SIG-M5 treated with dmso at 0.1 percent for 504 hours (cell line): ENCODE measurements at regions not wholly inside any gene's neighbourhood (a gene's known extent, or its start where the extent isn't known, plus 50 kb on each side); places are given as distances from the start of the nearest gene placed in this dataset.
"Not testable (repeated sequence)": the region's sequence is repeated elsewhere in the genome, so short reads cannot be mapped to it uniquely, and the experiment has no call there.

Experiments used
- DNase-seq: peaks from one replicate; lab custom pipeline; 2025; ENCODE audit not compliant: unreplicated experiment; lab: John Stamatoyannopoulos, UW

- DNase-seq: no peak
Observed at GRCh38 chr1:38613996-38614395, 245.6 kb downstream of the RRAGC start.

DNA sequence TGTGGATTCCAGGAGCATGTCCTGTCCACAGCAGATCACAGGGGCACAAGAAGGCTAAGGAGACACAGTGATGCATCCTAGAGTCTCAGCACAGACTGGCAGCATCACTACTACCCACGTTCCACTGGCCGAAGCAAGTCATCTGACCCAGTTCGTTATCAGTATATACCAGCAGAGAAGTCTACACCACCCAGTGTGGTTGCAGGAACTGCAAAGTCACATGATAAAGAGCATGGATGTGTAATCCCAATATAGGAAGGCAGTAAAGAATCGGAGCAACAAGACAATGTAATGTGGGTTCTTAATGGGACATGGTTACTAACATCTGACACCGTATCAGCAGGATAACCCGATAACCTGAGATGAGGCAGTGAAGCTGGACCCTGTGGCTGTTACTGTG lies 246.6 kb downstream of the RRAGC start:
- no peak for DNase-seq

DNA sequence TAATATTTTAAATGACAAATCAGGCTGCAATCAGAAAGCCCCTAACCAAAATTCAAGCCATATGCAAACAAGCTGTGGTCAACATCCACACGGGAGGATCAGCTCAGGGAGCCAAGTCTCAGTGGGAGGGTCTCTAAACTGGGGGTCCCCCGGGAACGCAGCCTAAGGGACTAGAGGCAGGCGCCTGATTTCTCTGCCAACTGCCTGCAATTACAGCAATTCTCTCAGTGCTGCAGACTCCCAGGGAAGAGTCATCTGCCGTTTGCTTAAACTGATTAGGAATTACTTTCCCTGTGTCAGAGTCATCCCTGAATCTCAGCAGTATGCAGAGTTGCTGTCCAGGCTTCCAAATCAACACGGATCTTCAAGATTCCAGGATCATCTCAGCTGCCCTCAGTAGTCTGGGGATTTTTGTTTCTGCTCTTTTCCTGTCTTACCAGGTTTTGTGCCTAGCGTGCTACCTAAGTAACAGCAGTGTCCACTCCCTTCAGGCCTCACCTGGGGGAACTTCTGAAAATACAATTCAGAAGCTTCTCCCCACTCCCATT lies 247.8 kb downstream of the RRAGC start:
- no peak for DNase-seq

DNA sequence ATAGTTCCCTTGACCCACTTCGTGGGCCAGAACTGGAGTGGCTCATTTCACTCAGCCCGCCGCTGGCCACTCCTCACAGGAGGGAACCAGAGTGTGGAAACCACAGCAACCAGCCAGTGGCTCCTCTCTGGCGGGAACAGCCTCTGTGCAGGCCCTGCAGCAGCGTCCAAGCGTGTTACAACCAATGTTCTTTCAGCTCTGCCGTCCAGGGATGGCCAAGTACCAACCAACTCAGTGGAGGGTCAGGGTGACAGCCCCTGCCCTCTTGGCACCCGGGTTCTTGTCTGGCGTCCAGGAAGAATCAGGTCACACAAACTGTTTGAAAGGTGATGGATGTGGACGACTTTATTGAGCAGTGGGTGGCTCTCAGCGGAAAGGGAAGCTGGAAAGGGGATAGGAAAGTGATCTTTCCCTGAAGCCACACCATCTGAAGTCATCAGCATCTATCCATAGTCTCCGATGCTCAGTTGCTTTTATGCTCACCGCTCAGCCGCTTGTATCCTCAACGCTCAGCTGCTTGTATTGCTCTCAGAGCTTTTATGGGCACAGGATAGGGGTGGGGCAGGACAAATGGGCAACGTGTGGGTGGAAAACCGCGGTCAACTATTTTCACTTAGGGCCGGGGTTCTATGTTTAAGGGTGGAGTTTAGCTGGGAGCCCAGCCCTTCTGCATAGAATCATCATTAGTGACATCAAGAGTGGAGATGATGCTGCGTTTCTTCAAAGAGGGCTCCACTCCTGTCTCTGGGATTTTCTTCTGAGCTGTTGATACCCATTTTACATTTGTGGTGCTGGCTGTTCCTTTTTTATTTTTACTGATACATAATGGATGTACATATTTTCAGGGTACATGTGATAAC lies 250.2 kb downstream of the RRAGC start:
- DNase-seq: no peak

DNA sequence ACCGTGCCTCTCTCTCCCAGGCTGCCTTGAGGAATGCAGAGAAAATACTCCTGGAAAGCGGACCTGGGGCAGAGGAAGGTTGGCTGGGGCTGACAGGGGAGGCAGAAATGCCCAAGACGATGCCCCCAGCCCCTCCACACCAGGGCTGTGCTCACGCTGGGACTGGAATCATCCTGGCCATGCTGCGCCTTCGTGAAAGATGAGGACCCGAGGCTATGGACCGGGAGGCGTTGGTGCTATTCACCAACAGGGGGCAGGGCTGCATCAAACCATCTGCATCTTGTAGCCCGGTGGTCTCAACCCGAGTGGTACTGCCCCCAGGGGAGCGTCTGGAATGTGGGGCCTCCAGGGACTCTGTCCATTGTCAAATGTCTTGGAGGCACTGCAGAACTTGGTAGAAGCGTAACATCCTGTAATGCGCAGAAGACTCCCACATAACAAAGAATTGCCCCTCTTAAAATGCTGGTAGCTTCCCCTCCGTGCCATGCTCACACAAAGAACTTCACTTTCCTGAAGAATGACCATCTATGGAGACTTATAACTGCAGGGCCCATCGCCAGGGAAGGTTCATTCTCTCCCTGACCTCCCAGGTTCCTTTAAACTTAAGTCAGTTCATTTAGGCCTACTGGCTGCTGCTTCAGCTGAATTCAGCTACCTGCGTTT lies 251.2 kb downstream of the RRAGC start:
- peak; percentile 26 for DNase-seq

- DNase-seq: no peak
Observed at GRCh38 chr1:38607526-38607925, 252.0 kb downstream of the RRAGC start.

- no peak for DNase-seq
Observed at GRCh38 chr1:38605063-38605462, 254.5 kb downstream of the RRAGC start.

DNA sequence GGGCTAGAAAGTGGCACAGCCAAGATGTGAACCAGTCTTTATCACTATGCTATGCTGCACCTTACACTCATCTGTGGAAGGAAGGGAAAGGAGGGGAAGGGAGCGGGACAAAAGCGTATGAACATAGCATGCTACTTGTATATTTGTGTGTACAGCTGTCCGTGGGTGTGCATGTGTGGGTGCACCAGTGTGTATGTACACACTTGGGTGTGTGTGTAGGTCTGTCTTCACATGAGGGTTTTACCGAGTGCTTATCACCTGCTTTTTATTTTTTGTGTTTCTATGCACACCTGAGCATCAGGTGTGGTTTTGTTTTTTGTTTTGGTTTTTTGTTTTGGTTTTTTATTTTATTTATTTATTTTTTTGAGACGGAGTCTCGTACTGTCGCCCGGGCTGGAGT lies 255.7 kb downstream of the RRAGC start:
- no peak for DNase-seq

DNA sequence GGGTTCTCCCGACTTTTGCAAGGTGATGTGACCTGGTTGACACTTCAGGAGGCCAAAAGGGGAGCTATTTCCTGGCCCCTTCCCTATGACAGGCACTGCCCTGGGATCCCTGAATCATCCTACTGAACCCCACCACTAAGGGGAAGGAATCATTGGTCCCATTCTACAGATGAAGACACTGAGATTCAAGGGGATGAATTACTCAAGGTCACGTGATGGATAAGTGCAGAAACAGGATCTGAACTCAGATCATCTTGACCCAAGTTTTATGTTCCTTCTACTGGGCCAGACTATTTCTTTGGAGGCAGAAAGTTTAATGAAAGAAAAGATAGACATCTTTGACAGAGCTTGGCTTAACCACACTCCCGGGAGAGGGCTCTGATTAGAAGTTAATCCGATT lies 258.7 kb downstream of the RRAGC start:
- DNase-seq: no peak

DNA sequence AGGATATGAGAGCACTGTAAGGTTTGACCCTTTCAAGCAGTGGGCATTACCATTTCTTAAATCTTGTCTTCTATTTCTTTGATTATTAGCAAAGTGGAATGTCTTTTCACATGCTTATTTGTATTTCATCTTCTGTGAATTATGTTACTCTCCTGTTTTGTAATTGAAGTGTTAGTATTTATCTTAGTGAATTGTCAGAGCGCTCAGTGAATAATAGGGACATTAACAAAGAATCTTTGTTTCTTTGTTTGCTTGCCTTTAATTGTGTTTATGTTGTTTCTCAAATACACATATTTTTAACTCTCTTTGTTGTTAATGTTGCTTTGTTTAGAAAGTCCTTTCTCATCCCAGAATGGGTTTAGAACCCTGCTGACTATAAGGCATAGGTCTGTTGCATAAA lies 259.3 kb downstream of the RRAGC start:
- no peak for DNase-seq

GRCh38 chr1:38598118-38598517 lies 261.5 kb downstream of the RRAGC start:
- no peak for DNase-seq

DNA sequence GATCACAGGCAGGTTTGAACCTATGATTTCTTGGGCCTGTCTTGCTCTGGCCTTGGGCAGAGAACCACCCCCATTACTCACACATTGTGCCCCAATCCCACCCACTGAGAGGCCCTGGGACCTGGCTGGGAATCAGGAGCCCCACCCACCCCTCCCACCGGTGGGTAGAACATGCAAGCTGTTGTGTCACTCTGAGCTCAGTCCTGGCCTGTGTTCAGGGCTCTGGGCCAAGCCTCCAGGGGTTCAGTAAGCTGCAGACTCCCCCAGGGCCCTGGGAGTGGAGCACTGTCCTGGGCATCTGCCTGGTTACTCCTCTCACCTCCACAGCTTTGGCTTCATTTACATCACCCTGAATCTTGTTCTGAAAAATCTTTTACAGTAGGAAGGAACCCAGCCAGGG lies 270.5 kb downstream of the RRAGC start:
- DNase-seq: no peak

DNA sequence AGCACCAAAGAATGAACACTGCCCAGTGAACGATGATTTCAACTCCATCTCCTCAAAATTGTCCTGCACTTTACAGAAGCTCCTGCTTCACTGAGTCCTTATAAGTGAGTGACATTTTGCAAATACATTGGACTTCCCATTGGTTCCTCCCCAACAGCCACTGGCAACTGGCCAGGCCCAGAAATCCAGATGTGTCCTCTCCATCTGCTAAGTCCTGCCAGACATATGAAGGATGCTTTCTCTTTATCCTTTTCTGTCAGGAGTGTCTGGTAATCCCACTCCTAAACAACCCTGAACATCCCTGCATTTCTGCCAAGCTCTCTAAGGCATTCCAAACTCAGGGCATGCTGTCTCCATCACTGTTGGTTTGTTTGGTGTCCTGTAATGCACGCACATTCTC lies 271.8 kb downstream of the RRAGC start:
- no peak for DNase-seq

DNA sequence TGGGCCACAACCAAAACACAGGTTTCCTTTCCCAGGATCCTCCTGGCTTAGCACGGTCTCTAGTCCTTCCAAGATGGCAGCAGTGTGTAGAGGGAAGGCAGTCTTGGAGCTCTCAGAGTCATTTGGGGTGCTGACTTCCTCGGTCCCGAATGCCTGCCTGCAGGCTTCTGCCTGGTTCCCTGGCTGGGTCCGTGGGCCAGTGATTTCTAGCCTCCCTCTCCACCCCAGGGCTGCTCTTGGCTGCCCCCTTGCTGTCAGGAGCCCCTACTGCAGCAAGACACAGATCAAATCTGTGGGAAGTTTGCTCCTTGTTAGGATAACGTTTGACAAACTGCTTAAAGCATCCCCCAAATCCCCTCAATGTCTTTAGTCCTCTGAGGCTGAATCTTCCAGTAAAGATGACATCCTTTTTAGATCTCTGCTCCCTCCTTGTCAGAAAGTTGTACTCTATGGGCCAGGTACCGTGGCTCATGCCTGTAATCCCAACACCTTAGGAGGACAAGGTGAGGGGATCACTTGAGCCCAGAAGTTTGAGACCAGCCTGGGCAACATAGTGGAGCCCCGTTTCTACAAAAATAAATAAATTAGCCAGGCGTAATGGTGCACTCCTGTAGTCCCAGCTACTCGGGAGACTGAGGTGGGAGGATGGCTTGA lies 272.5 kb downstream of the RRAGC start:
- DNase-seq: peak; percentile 5

- DNase-seq: no peak
Observed at GRCh38 chr1:38585971-38586370, 273.6 kb downstream of the RRAGC start.

GRCh38 chr1:38585460-38585859 lies 274.1 kb downstream of the RRAGC start:
- no peak for DNase-seq

GRCh38 chr1:38584448-38585355 lies 274.9 kb downstream of the RRAGC start:
- no peak for DNase-seq

- DNase-seq: not testable (repeated sequence)
Observed at GRCh38 chr1:38583287-38583686, 276.3 kb downstream of the RRAGC start.

DNA sequence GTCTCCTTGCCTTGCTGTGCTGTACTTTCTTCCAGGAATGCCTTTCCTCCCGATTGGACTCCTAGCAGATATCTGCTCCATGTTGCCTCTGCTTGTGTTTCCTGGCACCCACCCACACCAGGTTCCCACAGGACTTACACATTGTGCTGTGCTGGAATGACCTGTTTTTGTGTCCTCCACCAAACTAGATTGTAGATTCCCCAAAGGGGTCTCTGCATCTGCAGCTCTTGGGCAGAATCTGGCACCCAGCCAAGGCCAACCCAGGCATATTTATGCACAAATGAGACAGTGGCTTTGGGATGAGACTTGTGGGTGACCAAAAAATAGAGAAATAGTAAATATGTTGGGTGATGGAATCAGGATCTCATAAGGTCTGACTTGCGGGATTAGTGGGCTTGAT lies 278.2 kb downstream of the RRAGC start:
- no peak for DNase-seq

DNA sequence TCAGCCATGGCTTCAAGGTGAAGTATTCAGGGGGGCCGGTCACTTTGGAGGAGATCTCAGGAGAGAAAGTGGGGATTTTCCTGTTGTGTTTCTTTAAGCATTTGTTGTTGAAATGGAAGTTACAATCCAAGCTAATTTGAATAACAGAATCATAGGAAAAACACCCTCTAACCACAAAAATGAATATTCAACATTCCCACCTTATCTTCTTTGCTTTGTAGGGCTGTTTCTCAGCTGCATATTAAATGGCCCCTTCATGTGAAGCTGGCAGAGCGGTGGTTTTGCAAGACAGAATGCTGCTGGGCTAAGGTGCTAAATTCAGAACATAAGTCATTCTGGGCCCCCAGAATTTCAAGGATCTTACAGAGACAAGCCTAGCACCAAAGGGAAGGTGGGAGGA lies 279.0 kb downstream of the RRAGC start:
- DNase-seq: no peak

GRCh38 chr1:38579056-38579455 lies 280.5 kb downstream of the RRAGC start:
- DNase-seq: no peak
